ENCODE measurements at regions not wholly inside any gene's neighbourhood (a gene's known extent, or its start where the extent isn't known, plus 50 kb on each side); places are given as distances from the start of the nearest gene placed in this dataset.

GRCh38 chr11:115119146-115119545 lies 385.1 kb downstream of the CADM1 start (continued):
- TF ChIP-seq EMX1 (CRISPR knock-in tag; IDR thresholded peaks at IDR 0.05) = no peak
- TF ChIP-seq FOXJ3 (CRISPR knock-in tag; IDR thresholded peaks at IDR 0.05; ENCODE audit: borderline replicate concordance) = no peak
- no peak for TF ChIP-seq ARID4B (CRISPR knock-in tag; IDR thresholded peaks at IDR 0.05; ENCODE audit: borderline replicate concordance)
- TF ChIP-seq NR3C1 (CRISPR knock-in tag; conservative IDR thresholded peaks at IDR 0.05; ENCODE audit: low read depth) = no peak
- TF ChIP-seq ZNF232 (CRISPR knock-in tag; IDR thresholded peaks at IDR 0.05) = no peak

Data from WTC11 (cell line).